Panc1 (cell line): ENCODE measurements at regions not wholly inside any gene's neighbourhood (a gene's known extent, or its start where the extent isn't known, plus 50 kb on each side); places are given as distances from the start of the nearest gene placed in this dataset.

Experiments used
- ATAC-seq: fragments of 200-7000 bp; cut with Tn5 transposase; 2 replicates; pipeline ENCODE4 v1.9.1; 2020; ENCODE audit warnings: mild to moderate bottlenecking, moderate library complexity
- BruUV-seq: library from RNA; stranded (reverse); fragments of 400-500 nt; replicated peaks from 2 replicates; lab custom pipeline; 2021; lab: Mats Ljungman, UMichigan
- CTCF ChIA-PET: fragments of 300-600 bp; sonication (Branson Sonifier 250); formaldehyde crosslinking; loops from one replicate; lab custom pipeline; 2022; ENCODE audit warnings: antibody characterized with exemption; lab: Charles Lee
- POLR2A ChIA-PET: fragments of 300-600 bp; sonication (Branson Sonifier 250); formaldehyde crosslinking; loops from one replicate; lab custom pipeline; 2022; ENCODE audit warnings: antibody characterized with exemption; lab: Charles Lee
- DNase-seq: peaks from one replicate; pipeline ENCODE4 v3.0.0-alpha.2; 2010; ENCODE audit warnings: low read depth, low spot score
- H3K27ac ChIP-seq: 2 replicates; pipeline ENCODE4 v1.5.1; 2011; ENCODE audit warnings: mild to moderate bottlenecking, low read length, inconsistent platforms
- H3K27me3 ChIP-seq: fragments of 200-500 bp; sonication (Bioruptor generic); 2 replicates; pipeline ENCODE4 v1.6.0; 2014; ENCODE audit warnings: low read length, inconsistent platforms; ENCODE audit not compliant: control insufficient read depth, insufficient read depth
- H3K36me3 ChIP-seq: fragments of 200-500 bp; sonication (Bioruptor generic); 2 replicates; pipeline ENCODE4 v1.5.1; 2014; ENCODE audit warnings: inconsistent platforms, mild to moderate bottlenecking, low read length, moderate library complexity; ENCODE audit not compliant: control insufficient read depth, insufficient read depth
- H3K4me1 ChIP-seq: 2 replicates; pipeline ENCODE4 v1.5.1; 2011; ENCODE audit warnings: inconsistent platforms, mild to moderate bottlenecking, low read length, moderate library complexity; ENCODE audit not compliant: control insufficient read depth, insufficient read depth
- H3K4me3 ChIP-seq, 2 experiments: 2 replicates each; pipeline ENCODE4 v1.5.1; 2011 to 2012; ENCODE audit warnings: low read depth in 2 of 2, low read length in 2 of 2, mild to moderate bottlenecking in 2 of 2, inconsistent platforms in 1 of 2, moderate library complexity in 1 of 2
- H3K9me3 ChIP-seq: fragments of 200-500 bp; sonication (Bioruptor generic); 2 replicates; pipeline ENCODE4 v1.5.1; 2014; ENCODE audit warnings: low read depth, mild to moderate bottlenecking, inconsistent platforms, low read length, moderate library complexity; ENCODE audit not compliant: control insufficient read depth, insufficient read depth
- POLR2AphosphoS5 ChIP-seq: IDR thresholded peaks from 2 replicates; pipeline ENCODE4 v1.6.1; 2012; ENCODE audit warnings: mild to moderate bottlenecking, low read depth, low read length, moderate library complexity
- SIN3A ChIP-seq: IDR thresholded peaks from 2 replicates; pipeline ENCODE4 v1.6.1; 2012; ENCODE audit warnings: low read depth, mild to moderate bottlenecking, low read length, moderate library complexity, borderline replicate concordance; ENCODE audit not compliant: insufficient read depth
- TCF7L2 ChIP-seq: IDR thresholded peaks from 2 replicates; pipeline ENCODE4 v1.6.1; 2011; ENCODE audit warnings: mild to moderate bottlenecking, low read depth, low read length, inconsistent platforms
- in situ Hi-C: cut with HindIII; loops from 2 replicates; pipeline ENCODE4 v1.10.0; 2016; ENCODE audit warnings: low sequenced_read_pairs, low pct_unique_long_range_greater_than_20kb
- intact Hi-C: fragments of 100-400 bp; cut with micrococcal nuclease; formaldehyde crosslinking; loops from one replicate; pipeline ENCODE4 v1.10.0; 2022; ENCODE audit not compliant: unreplicated experiment
- TF ChIP-seq, protein P1 (sequence below): fragments of 450-650 bp; IDR thresholded peaks from 2 replicates; pipeline ENCODE4 v1.5.1; 2017; ENCODE audit warnings: mild to moderate bottlenecking
- TF ChIP-seq, protein P2 (sequence below), 2 experiments: IDR thresholded peaks; 2 replicates each; pipeline ENCODE4 v1.6.1; 2011 to 2012; ENCODE audit warnings: low read depth in 2 of 2, control low read depth in 1 of 2, low read length in 1 of 2, mild to moderate bottlenecking in 1 of 2, moderate library complexity in 1 of 2; ENCODE audit not compliant: insufficient read depth in 1 of 2

DNA sequence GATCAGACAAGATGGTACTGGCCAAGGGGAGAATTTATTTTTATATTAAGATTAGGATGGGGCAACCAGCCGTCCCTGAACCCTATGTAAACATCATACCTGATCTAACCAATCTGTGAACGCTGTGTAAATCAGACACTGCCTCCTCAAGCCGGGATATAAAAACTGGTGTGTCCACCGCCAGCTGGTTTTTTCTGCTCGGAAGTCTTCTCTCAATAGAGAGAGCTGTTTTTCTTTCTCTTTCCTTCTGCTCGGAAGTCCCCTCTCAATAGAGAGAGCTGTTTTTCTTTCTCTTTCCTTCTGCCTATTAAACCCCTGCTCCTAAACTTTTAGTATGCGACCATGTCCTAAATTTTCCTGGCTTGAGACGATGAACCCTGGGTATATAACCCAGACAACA is 615.5 kb upstream of the NUDT12 start:
- intact Hi-C loops (loop anchor here (10.0 kb wide), 1 partner anchor 233 kb away; no protein-coding TSS in a partner anchor), in situ Hi-C loops (no loop called here)
- Histone ChIP-seq H3K4me1 (no peaks in the 10 kb centered on the region), H3K4me3 (no peak overlapping the region), H3K9me3 (no peaks in the 10 kb centered on the region), H3K27ac (no peak overlapping the region), H3K36me3 (no peaks in the 10 kb centered on the region), H3K27me3 (no peaks in the 10 kb centered on the region)
- ATAC-seq: no peak
- no TSS peak for BruUV-seq
- POLR2A ChIA-PET: no interaction called here
- DNase-seq: no peak
- CTCF ChIA-PET: interaction anchor here (2.5 kb wide), 1 partner anchor 370 kb away, joined by 10 read pairs; no protein-coding TSS in a partner anchor
- TF ChIP-seq, protein P1, sequence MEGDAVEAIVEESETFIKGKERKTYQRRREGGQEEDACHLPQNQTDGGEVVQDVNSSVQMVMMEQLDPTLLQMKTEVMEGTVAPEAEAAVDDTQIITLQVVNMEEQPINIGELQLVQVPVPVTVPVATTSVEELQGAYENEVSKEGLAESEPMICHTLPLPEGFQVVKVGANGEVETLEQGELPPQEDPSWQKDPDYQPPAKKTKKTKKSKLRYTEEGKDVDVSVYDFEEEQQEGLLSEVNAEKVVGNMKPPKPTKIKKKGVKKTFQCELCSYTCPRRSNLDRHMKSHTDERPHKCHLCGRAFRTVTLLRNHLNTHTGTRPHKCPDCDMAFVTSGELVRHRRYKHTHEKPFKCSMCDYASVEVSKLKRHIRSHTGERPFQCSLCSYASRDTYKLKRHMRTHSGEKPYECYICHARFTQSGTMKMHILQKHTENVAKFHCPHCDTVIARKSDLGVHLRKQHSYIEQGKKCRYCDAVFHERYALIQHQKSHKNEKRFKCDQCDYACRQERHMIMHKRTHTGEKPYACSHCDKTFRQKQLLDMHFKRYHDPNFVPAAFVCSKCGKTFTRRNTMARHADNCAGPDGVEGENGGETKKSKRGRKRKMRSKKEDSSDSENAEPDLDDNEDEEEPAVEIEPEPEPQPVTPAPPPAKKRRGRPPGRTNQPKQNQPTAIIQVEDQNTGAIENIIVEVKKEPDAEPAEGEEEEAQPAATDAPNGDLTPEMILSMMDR: no peak
- TF ChIP-seq, protein P2, sequence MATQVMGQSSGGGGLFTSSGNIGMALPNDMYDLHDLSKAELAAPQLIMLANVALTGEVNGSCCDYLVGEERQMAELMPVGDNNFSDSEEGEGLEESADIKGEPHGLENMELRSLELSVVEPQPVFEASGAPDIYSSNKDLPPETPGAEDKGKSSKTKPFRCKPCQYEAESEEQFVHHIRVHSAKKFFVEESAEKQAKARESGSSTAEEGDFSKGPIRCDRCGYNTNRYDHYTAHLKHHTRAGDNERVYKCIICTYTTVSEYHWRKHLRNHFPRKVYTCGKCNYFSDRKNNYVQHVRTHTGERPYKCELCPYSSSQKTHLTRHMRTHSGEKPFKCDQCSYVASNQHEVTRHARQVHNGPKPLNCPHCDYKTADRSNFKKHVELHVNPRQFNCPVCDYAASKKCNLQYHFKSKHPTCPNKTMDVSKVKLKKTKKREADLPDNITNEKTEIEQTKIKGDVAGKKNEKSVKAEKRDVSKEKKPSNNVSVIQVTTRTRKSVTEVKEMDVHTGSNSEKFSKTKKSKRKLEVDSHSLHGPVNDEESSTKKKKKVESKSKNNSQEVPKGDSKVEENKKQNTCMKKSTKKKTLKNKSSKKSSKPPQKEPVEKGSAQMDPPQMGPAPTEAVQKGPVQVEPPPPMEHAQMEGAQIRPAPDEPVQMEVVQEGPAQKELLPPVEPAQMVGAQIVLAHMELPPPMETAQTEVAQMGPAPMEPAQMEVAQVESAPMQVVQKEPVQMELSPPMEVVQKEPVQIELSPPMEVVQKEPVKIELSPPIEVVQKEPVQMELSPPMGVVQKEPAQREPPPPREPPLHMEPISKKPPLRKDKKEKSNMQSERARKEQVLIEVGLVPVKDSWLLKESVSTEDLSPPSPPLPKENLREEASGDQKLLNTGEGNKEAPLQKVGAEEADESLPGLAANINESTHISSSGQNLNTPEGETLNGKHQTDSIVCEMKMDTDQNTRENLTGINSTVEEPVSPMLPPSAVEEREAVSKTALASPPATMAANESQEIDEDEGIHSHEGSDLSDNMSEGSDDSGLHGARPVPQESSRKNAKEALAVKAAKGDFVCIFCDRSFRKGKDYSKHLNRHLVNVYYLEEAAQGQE (IDR thresholded peaks at IDR 0.05; ENCODE audit: insufficient read depth in 1 of 2, low read depth in 2 of 2, low read length in 1 of 2): no peak
- TF ChIP-seq POLR2AphosphoS5: no peak
- no peak for TF ChIP-seq SIN3A
- TF ChIP-seq TCF7L2: no peak

DNA sequence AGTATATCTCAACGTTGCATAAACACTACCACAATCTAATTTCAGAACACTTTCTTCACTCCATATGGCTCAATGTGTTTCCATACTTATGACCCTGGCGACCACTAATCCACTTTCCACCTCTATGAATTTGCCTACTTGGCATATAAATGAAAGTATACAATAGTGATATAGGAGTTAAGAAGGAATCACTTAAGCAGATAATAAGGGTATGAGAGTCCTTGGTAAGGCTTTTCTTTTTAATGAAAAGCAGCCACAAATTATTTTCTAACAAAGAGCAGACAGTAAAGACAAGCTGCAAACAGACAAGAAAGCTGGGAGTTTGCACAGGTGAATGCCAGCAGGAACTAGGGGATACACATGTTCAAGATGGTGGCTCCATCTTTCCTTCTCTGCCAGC is 615.1 kb upstream of the NUDT12 start:
- POLR2A ChIA-PET: no interaction called here
- intact Hi-C loops (loop anchor here (10.0 kb wide), 1 partner anchor 233 kb away; no protein-coding TSS in a partner anchor), in situ Hi-C loops (no loop called here)
- CTCF ChIA-PET: interaction anchor here (2.5 kb wide), 1 partner anchor 369 kb away, joined by 10 read pairs; no protein-coding TSS in a partner anchor
- Histone ChIP-seq H3K4me1 (no peaks in the 10 kb centered on the region), H3K27ac (no peak overlapping the region), H3K4me3 (no peak overlapping the region), H3K36me3 (no peaks in the 10 kb centered on the region), H3K9me3 (no peaks in the 10 kb centered on the region), H3K27me3 (no peaks in the 10 kb centered on the region)
- ATAC-seq: no peak
- BruUV-seq: no TSS peak
- no peak for TF ChIP-seq SIN3A
- TF ChIP-seq, protein P2 (IDR thresholded peaks at IDR 0.05; ENCODE audit: insufficient read depth in 1 of 2, low read depth in 2 of 2, low read length in 1 of 2): no peak
- no peak for TF ChIP-seq TCF7L2
- TF ChIP-seq, protein P1: no peak
- TF ChIP-seq POLR2AphosphoS5: no peak
- no peak for DNase-seq
